K562 (cell line): ENCODE measurements at regions not wholly inside any gene's neighbourhood (a gene's known extent, or its start where the extent isn't known, plus 50 kb on each side); places are given as distances from the start of the nearest gene placed in this dataset.

ENCODE experiments used
- ATAC-seq: fragments of 200-7000 bp; cut with Tn5 transposase; 3 replicates; pipeline ENCODE4 v1.9.1; 2020; ENCODE audit warnings: moderate library complexity
- BruUV-seq: library from RNA; stranded (reverse); fragments of 400-500 nt; replicated peaks from 2 replicates; lab custom pipeline; 2021; lab: Mats Ljungman, UMichigan
- CTCF ChIA-PET: fragments of 300-600 bp; formaldehyde crosslinking; extraction: SDS; loops from one replicate; lab custom pipeline; 2021; ENCODE audit warnings: low intra/inter-chr PET ratio; lab: Yijun Ruan, JAX
- POLR2A ChIA-PET: fragments of 300-600, 350-650 bp; sonication (Branson Sonifier 250); formaldehyde crosslinking; extraction: SDS; loops from one replicate; lab custom pipeline; 2021; ENCODE audit warnings: antibody characterized with exemption, inconsistent platforms; lab: Yijun Ruan, JAX
- DNase-seq, 4 experiments: peaks; one replicate each; pipeline versions ENCODE4 v3.0.0 to v3.0.0-alpha.2; 2011 to 2018; ENCODE audit warnings: low spot score in 3 of 4, mixed read lengths in 3 of 4; ENCODE audit errors: extremely low read depth in 1 of 4
- FAIRE-seq: peaks from 2 replicates; lab custom pipeline; 2011; peaks lifted over from hg19 to GRCh38; lab: Jason Lieb, UNC
- H2AFZ ChIP-seq: 2 replicates; pipeline ENCODE4 v1.6.0; 2011; ENCODE audit warnings: low read depth, low read length, control low read depth, inconsistent platforms
- H3K27ac ChIP-seq: fragments of 200-600 bp; 3 replicates; pipeline ENCODE4 v1.8.0; 2011; ENCODE audit warnings: low read depth, mild to moderate bottlenecking, control low read depth, inconsistent platforms, low read length, moderate library complexity, mixed read lengths; ENCODE audit errors: extremely low read depth
- H3K27me3 ChIP-seq, 2 experiments: fragments of 300-600 bp in 1 of 2; 2 replicates in 1 of 2; 3 replicates in 1 of 2; pipeline versions ENCODE4 v1.6.0 to v1.8.0; 2011; ENCODE audit warnings: inconsistent platforms in 2 of 2, low read length in 2 of 2, mild to moderate bottlenecking in 1 of 2, mixed read lengths in 1 of 2, moderate library complexity in 1 of 2; ENCODE audit not compliant: control insufficient read depth in 2 of 2, insufficient read depth in 2 of 2
- H3K36me3 ChIP-seq: fragments of 300-600 bp; 3 replicates; pipeline ENCODE4 v1.8.0; 2011; ENCODE audit warnings: mild to moderate bottlenecking, low read length, inconsistent platforms; ENCODE audit not compliant: control insufficient read depth, insufficient read depth
- H3K4me1 ChIP-seq, 2 experiments: fragments of 200-600 bp in 1 of 2; replicated peaks in 1 of 2; 2 replicates in 1 of 2; 3 replicates in 1 of 2; pipeline versions ENCODE4 v1.5.1 to v1.8.0; 2011; ENCODE audit warnings: inconsistent platforms in 2 of 2, low read length in 2 of 2, mild to moderate bottlenecking in 1 of 2, mixed read lengths in 1 of 2, moderate library complexity in 1 of 2; ENCODE audit not compliant: control insufficient read depth in 2 of 2, insufficient read depth in 2 of 2
- H3K4me2 ChIP-seq: 2 replicates; pipeline ENCODE4 v1.6.1; 2011; ENCODE audit warnings: low read length, control low read depth, inconsistent platforms, mixed read lengths; ENCODE audit not compliant: insufficient read depth
- H3K4me3 ChIP-seq: fragments of 200-600 bp; sonication (generic), shearing (Covaris generic); 2 replicates; pipeline ENCODE4 v1.5.1; 2016; ENCODE audit warnings: control low read depth, inconsistent platforms
- H3K79me2 ChIP-seq: fragments of 200-600 bp; 3 replicates; pipeline ENCODE4 v1.8.0; 2011; ENCODE audit warnings: low read length, inconsistent platforms; ENCODE audit not compliant: control insufficient read depth, insufficient read depth
- H3K9ac ChIP-seq, 2 experiments: 2 replicates each; pipeline versions ENCODE4 v1.6.0 to v1.6.1; 2011; ENCODE audit warnings: low read depth in 2 of 2, low read length in 2 of 2, control low read depth in 1 of 2, inconsistent platforms in 1 of 2, mild to moderate bottlenecking in 1 of 2, mixed read lengths in 1 of 2; ENCODE audit not compliant: insufficient read depth in 1 of 2
- H3K9me1 ChIP-seq: one replicate; pipeline ENCODE4 v1.6.0; 2011; ENCODE audit warnings: inconsistent platforms, mild to moderate bottlenecking, low read length, moderate library complexity; ENCODE audit not compliant: control insufficient read depth, insufficient read depth
- H3K9me3 ChIP-seq: replicated peaks from 2 replicates; pipeline ENCODE4 v1.5.1; 2011; ENCODE audit warnings: low read depth, low read length, inconsistent platforms; ENCODE audit not compliant: control insufficient read depth, insufficient read depth
- H4K20me1 ChIP-seq: replicated peaks from 2 replicates; pipeline ENCODE4 v1.6.1; 2011; ENCODE audit warnings: low read length, inconsistent platforms, mixed read lengths; ENCODE audit not compliant: control insufficient read depth, insufficient read depth
- JUND ChIP-seq, 2 experiments: IDR thresholded peaks; 2 replicates in 1 of 2; 3 replicates in 1 of 2; pipeline ENCODE4 v1.6.1; 2011; ENCODE audit warnings: borderline replicate concordance in 2 of 2, low read depth in 2 of 2, low read length in 2 of 2, improper control_type of control experiment in 1 of 2, missing biosample characterization in 1 of 2, missing genetic modification characterization in 1 of 2, missing genetic modification reagents in 1 of 2
- PHF20 ChIP-seq: fragments of 450-650 bp; IDR thresholded peaks from 2 replicates; pipeline ENCODE4 v1.6.1; 2018; ENCODE audit not compliant: partially characterized antibody
- ZBTB33 ChIP-seq: sonication (generic); formaldehyde crosslinking; IDR thresholded peaks from 2 replicates; pipeline ENCODE4 v1.8.1; 2023; ENCODE audit warnings: mild to moderate bottlenecking, missing genetic modification reagents
- ZFP36 ChIP-seq: fragments of 150-350 bp; IDR thresholded peaks from 2 replicates; pipeline ENCODE4 v1.6.1; 2018; ENCODE audit warnings: low read length, low read depth; ENCODE audit not compliant: partially characterized antibody
- WGBS: fragments of 100-300 bp; shearing (Covaris generic); methylation state at CpG from one replicate; pipeline ENCODE4 v1.1.6; 2016; ENCODE audit warnings: low coverage, mixed read lengths; ENCODE audit not compliant: insufficient coverage; ENCODE audit errors: missing lambda C conversion rate; 5-methylcytosine and 5-hydroxymethylcytosine counted together
- in situ Hi-C: fragments of 300-500 bp; cut with MboI; formaldehyde crosslinking; loops from 4 replicates; pipeline ENCODE4 v1.15.0; 2018; ENCODE audit warnings: inconsistent platforms, mixed read lengths
- intact Hi-C: fragments of 100-400 bp; cut with micrococcal nuclease; formaldehyde crosslinking; loops from 2 replicates; pipeline ENCODE4 v1.14.2; 2022
- TF ChIP-seq, protein P1 (sequence below): sonication (generic); formaldehyde crosslinking; IDR thresholded peaks from 2 replicates; pipeline ENCODE4 v1.8.0; 2022; ENCODE audit warnings: mild to moderate bottlenecking, low read depth, missing genetic modification reagents

DNA sequence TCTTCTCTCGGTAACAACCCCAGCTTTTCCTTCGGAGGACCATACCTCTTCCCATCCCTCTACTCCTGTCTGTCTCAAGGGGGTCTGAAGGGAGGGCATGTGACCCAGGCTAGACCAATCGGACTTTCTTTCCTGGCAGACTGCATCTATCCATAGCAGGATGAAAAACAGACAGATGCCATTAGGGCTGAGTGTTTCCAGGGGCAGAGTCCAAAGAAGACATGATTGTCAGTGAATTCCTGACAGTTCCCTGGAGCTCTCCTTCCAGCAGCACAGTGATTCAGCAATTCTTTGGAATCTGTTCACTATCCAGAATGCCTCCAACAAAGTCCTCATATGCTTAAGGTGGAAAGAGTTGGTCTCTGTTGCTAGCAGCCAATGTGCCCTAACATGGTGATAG is 189.8 kb downstream of the KCTD12 start:
- Histone ChIP-seq H3K4me2 (no peak overlapping the region), H3K4me1 (no peaks in the 10 kb centered on the region; a peak in 1 of 5 replicates), H3K9ac (no peak overlapping the region), H3K27me3 (no peaks in the 10 kb centered on the region), H2AFZ (no peak overlapping the region), H3K79me2 (no peaks in the 10 kb centered on the region), H3K36me3 (no peaks in the 10 kb centered on the region), H3K27ac (no peak overlapping the region), H3K9me1 (no peaks in the 10 kb centered on the region), H3K9me3 (no peaks in the 10 kb centered on the region), H4K20me1 (no peaks in the 10 kb centered on the region), H3K4me3 (no peak overlapping the region)
- no peak for ATAC-seq
- TF ChIP-seq PHF20 (no peak), JUND (IDR thresholded peaks at IDR 0.05; ENCODE audit: borderline replicate concordance, low read depth, low read length) (no peak), JUND (tag; IDR thresholded peaks at IDR 0.05; ENCODE audit: borderline replicate concordance, low read depth, low read length) (no peak), ZBTB33 (CRISPR knock-in tag) (no peak), ZFP36 (no peak)
- TF ChIP-seq, protein P1, sequence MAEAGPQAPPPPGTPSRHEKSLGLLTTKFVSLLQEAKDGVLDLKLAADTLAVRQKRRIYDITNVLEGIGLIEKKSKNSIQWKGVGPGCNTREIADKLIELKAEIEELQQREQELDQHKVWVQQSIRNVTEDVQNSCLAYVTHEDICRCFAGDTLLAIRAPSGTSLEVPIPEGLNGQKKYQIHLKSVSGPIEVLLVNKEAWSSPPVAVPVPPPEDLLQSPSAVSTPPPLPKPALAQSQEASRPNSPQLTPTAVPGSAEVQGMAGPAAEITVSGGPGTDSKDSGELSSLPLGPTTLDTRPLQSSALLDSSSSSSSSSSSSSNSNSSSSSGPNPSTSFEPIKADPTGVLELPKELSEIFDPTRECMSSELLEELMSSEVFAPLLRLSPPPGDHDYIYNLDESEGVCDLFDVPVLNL, result no peak
- DNase-seq, result no peak
- FAIRE-seq, result no peak
- 0% methylated on average over 2 of the region's 3 CpGs for WGBS
- BruUV-seq, result no TSS peak
- in situ Hi-C loops (no loop called here), intact Hi-C loops (no loop called here)
- CTCF ChIA-PET, result no interaction called here
- POLR2A ChIA-PET, result no interaction called here
